ENCODE measurements at regions not wholly inside any gene's neighbourhood (a gene's known extent, or its start where the extent isn't known, plus 50 kb on each side); places are given as distances from the start of the nearest gene placed in this dataset.

DNA sequence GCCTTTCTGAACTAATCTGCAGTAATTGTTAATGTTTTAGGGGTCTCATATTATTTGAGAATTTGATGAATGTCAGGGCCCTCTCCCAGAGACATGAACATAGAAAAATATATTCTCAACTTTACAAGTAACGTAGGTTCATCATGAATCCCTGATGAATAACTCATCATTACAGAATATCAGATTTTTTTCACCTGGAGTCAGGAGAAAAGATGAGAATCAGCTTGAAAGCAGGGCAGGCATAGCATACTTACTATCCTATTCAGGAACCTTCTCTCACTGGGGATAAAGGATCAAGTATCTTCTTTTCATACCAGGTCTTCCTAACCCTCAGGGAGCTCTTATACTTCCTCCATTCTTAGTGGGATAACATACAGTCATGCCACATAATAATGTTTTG, 552.6 kb upstream of the TBL1XR1 start:
- intact Hi-C loops (cut with DNase I; ENCODE audit: low total_unique reads): no loop called here
- no peak for DNase-seq
- no peaks in the 10 kb centered on the region for H3K9me3 ChIP-seq
- no peak overlapping the region for H3K4me3 ChIP-seq
- no peak overlapping the region for H3K27ac ChIP-seq
- peaks cover 0 to 51% (median 8%) of the 10 kb centered on the region in 4 donors for H3K4me1 ChIP-seq
- TF ChIP-seq, protein P1, sequence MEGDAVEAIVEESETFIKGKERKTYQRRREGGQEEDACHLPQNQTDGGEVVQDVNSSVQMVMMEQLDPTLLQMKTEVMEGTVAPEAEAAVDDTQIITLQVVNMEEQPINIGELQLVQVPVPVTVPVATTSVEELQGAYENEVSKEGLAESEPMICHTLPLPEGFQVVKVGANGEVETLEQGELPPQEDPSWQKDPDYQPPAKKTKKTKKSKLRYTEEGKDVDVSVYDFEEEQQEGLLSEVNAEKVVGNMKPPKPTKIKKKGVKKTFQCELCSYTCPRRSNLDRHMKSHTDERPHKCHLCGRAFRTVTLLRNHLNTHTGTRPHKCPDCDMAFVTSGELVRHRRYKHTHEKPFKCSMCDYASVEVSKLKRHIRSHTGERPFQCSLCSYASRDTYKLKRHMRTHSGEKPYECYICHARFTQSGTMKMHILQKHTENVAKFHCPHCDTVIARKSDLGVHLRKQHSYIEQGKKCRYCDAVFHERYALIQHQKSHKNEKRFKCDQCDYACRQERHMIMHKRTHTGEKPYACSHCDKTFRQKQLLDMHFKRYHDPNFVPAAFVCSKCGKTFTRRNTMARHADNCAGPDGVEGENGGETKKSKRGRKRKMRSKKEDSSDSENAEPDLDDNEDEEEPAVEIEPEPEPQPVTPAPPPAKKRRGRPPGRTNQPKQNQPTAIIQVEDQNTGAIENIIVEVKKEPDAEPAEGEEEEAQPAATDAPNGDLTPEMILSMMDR (IDR thresholded peaks at IDR 0.05): no peak
- no peaks in the 10 kb centered on the region for H3K36me3 ChIP-seq
- no peaks in the 10 kb centered on the region for H3K27me3 ChIP-seq

DNA sequence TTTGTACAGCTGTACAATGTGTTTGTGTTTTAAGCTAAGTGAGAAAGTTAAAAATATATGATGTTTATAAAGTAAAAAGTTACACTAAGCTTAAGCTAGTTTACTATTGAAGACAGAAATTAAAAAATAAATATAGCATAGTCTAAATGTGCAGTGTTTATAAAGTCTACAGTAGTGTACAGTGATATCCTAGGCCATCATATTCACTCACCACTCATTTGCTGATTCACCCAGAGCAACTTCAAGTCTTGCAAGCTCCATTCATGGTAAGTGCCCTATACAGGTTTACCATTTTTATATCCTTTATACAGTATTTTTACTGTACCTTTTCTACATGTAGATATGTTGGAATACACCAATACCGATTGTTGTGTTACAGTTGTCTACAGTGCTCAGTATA, 553.2 kb upstream of the TBL1XR1 start:
- TF ChIP-seq, protein P1 (IDR thresholded peaks at IDR 0.05): no peak
- DNase-seq: no peak
- no peaks in the 10 kb centered on the region for H3K36me3 ChIP-seq
- no peak overlapping the region for H3K4me3 ChIP-seq
- no peaks in the 10 kb centered on the region for H3K9me3 ChIP-seq
- no peak overlapping the region for H3K27ac ChIP-seq
- no peaks in the 10 kb centered on the region for H3K27me3 ChIP-seq
- intact Hi-C loops (cut with DNase I; ENCODE audit: low total_unique reads): no loop called here
- peaks cover 0 to 45% (median 8%) of the 10 kb centered on the region in 4 donors for H3K4me1 ChIP-seq

DNA sequence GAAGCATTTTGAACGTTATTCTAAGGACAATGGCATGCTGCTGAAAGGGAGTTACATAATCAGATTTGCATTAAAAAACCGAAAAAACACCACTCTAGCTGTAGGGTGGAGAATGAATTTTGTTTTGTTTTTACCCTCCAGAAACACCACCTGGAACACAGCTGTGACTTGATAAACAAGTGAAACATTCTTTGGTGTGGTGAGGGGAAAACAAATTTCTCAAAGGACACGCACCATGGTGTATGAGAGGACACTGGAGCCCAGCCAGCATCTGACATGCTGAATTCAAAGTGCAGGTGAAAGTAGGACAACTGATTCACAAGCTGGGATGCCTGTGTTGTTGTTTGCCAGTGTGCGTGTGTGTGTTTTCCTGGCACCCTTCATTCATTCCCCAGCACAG, 554.5 kb upstream of the TBL1XR1 start:
- TF ChIP-seq, protein P1 (IDR thresholded peaks at IDR 0.05): no peak
- intact Hi-C loops (cut with DNase I; ENCODE audit: low total_unique reads): no loop called here
- Histone ChIP-seq H3K36me3 (no peaks in the 10 kb centered on the region), H3K27ac (no peak overlapping the region), H3K4me1 (peaks cover 0 to 32% (median 8%) of the 10 kb centered on the region in 4 donors), H3K9me3 (no peaks in the 10 kb centered on the region), H3K4me3 (no peak overlapping the region), H3K27me3 (no peaks in the 10 kb centered on the region)
- no peak for DNase-seq

DNA sequence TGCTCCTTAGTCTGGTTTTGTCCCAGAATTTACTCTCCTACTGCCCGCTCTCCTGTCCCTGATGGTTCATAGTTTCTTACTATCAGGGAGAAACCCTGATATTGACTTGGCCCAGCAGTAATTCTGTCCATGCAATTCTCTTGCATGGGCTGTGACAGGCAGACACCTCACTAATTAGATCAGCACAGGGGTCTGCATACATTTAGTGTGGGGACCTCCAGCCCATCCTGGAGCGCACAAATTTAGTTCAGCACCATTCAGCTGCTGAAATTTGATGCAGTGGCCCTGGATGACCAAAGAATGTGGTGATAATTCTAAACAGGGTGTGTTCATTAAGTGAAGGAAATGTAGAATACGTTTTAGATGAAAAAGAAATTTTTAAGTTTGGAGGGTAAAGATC, 555.5 kb upstream of the TBL1XR1 start:
- TF ChIP-seq, protein P1 (IDR thresholded peaks at IDR 0.05): no peak
- H3K27ac ChIP-seq: peak overlapping the region in 1 of 2 donors; percentile 49
- intact Hi-C loops (cut with DNase I; ENCODE audit: low total_unique reads): no loop called here
- no peaks in the 10 kb centered on the region for H3K9me3 ChIP-seq
- H3K27me3 ChIP-seq: no peaks in the 10 kb centered on the region
- DNase-seq: no peak
- H3K4me1 ChIP-seq: peaks cover 0 to 22% (median 7%) of the 10 kb centered on the region in 4 donors
- no peaks in the 10 kb centered on the region for H3K36me3 ChIP-seq
- H3K4me3 ChIP-seq: no peak overlapping the region

DNA sequence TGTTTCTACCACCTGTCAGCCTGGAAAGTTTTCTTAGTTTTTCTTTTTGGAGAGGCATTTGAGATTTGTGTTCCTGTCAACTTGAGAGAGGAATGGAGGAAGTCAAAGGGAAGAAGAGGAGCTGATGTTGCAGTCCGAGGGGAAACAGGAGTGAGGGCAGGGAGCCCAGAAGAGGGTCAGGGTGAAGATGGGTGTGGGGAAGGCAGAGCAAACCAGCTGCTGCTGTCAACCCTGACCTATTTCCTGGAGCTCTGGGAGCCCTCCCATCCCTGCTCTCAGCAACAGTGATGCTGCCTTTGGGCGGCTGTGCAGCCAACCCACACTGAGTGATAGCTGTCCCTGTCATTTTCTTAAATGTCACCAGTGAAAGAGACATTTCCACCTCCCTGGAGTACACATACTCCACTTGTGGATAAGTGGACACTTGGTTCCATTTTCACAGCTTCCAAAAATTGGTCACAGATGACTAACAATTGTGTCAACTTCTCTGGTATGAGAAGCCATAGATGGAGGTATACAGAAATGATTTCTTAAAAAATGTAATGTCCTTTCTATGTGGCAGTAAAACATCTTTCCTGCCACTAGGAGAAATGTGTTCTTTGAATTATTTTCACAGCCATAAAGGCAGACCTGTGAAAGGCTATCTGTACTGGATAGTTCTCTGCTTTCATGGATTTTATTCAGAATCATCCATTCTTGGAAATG, 556.3 kb upstream of the TBL1XR1 start:
- TF ChIP-seq, protein P1 (IDR thresholded peaks at IDR 0.05): no peak
- H3K4me1 ChIP-seq: peaks cover 0 to 29% (median 9%) of the 10 kb centered on the region in 4 donors
- no peaks in the 10 kb centered on the region for H3K9me3 ChIP-seq
- intact Hi-C loops (cut with DNase I; ENCODE audit: low total_unique reads): no loop called here
- H3K27me3 ChIP-seq: no peaks in the 10 kb centered on the region
- H3K36me3 ChIP-seq: no peaks in the 10 kb centered on the region
- H3K4me3 ChIP-seq: no peak overlapping the region
- H3K27ac ChIP-seq: peak overlapping the region; percentile 45 to 49
- DNase-seq: peak in 1 of 2 donors; percentile 45
